Naive thymus-derived CD4-positive, alpha-beta T cell (primary cell): ENCODE measurements at regions not wholly inside any gene's neighbourhood (a gene's known extent, or its start where the extent isn't known, plus 50 kb on each side); places are given as distances from the start of the nearest gene placed in this dataset.

Source experiments
- ATAC-seq: fragments of 150-1000 bp; cut with Tn5 transposase; 2 replicates; pipeline ENCODE4 v1.10.0; 2021; ENCODE audit warnings: mild to moderate bottlenecking, moderate library complexity
- CTCF ChIA-PET: fragments of 350-600 bp; sonication (Branson Sonifier 250); formaldehyde crosslinking; loops from one replicate; lab custom pipeline; 2021; ENCODE audit warnings: antibody characterized with exemption; lab: Charles Lee
- POLR2A ChIA-PET: fragments of 350-600 bp; sonication (Branson Sonifier 250); formaldehyde crosslinking; loops from one replicate; lab custom pipeline; 2021; ENCODE audit warnings: antibody characterized with exemption, inconsistent platforms; lab: Charles Lee
- DNase-seq, 9 donors: peaks; one replicate each; pipeline versions ENCODE4 v3.0.0 to v3.0.0-alpha.2; 2020 to 2022; ENCODE audit warnings: mixed read lengths in 1 of 9
- H3K27ac ChIP-seq: one replicate; pipeline ENCODE4 v1.7.0; 2013; ENCODE audit warnings: mild to moderate bottlenecking, low read depth, low read length, moderate library complexity
- H3K27me3 ChIP-seq, 2 donors: one replicate each; pipeline ENCODE4 v1.7.0; 2013; ENCODE audit warnings: low read length in 2 of 2, mild to moderate bottlenecking in 2 of 2, moderate library complexity in 2 of 2; ENCODE audit not compliant: control insufficient read depth in 2 of 2, insufficient read depth in 2 of 2
- H3K36me3 ChIP-seq, 3 experiments: 1 replicate in 2 of 3; 2 replicates in 1 of 3; pipeline ENCODE4 v1.7.0; 2013; ENCODE audit warnings: low read length in 3 of 3, mild to moderate bottlenecking in 3 of 3, moderate library complexity in 1 of 3; ENCODE audit not compliant: insufficient read depth in 3 of 3, control insufficient read depth in 2 of 3
- H3K4me1 ChIP-seq, 2 donors: one replicate each; pipeline ENCODE4 v1.7.0; 2013; ENCODE audit warnings: low read length in 2 of 2, mild to moderate bottlenecking in 2 of 2, moderate library complexity in 1 of 2; ENCODE audit not compliant: control insufficient read depth in 2 of 2, insufficient read depth in 2 of 2
- H3K4me3 ChIP-seq: 2 replicates; pipeline ENCODE4 v1.7.0; 2013; ENCODE audit warnings: mild to moderate bottlenecking, low read length
- H3K9me3 ChIP-seq, 3 experiments: 1 replicate in 2 of 3; 2 replicates in 1 of 3; pipeline ENCODE4 v1.7.0; 2013; ENCODE audit warnings: low read length in 3 of 3; ENCODE audit not compliant: control insufficient read depth in 2 of 3
- H3K27ac Mint-ChIP-seq, 9 donors: one replicate each; pipeline ENCODE4 v1.8.0; 2020 to 2022; ENCODE audit warnings: mixed read lengths in 9 of 9, mild to moderate bottlenecking in 8 of 9, moderate library complexity in 5 of 9, inconsistent platforms in 2 of 9
- H3K27me3 Mint-ChIP-seq, 5 donors: one replicate each; pipeline ENCODE4 v1.8.0; 2021 to 2022; ENCODE audit warnings: mixed read lengths in 5 of 5, mild to moderate bottlenecking in 1 of 5
- H3K36me3 Mint-ChIP-seq, 5 donors: one replicate each; pipeline ENCODE4 v1.8.0; 2020 to 2022; ENCODE audit warnings: mixed read lengths in 5 of 5, mild to moderate bottlenecking in 3 of 5, inconsistent platforms in 1 of 5
- H3K4me1 Mint-ChIP-seq, 7 donors: one replicate each; pipeline ENCODE4 v1.8.0; 2020 to 2022; ENCODE audit warnings: mixed read lengths in 7 of 7, mild to moderate bottlenecking in 3 of 7, inconsistent platforms in 1 of 7
- H3K4me3 Mint-ChIP-seq, 10 donors: one replicate each; pipeline ENCODE4 v1.8.0; 2020 to 2022; ENCODE audit warnings: mild to moderate bottlenecking in 10 of 10, mixed read lengths in 10 of 10, moderate library complexity in 6 of 10, inconsistent platforms in 2 of 10
- H3K9me3 Mint-ChIP-seq, 11 donors: one replicate each; pipeline ENCODE4 v1.8.0; 2020 to 2022; ENCODE audit warnings: mixed read lengths in 11 of 11, mild to moderate bottlenecking in 4 of 11, inconsistent platforms in 1 of 11, moderate library complexity in 1 of 11
- intact Hi-C, 2 donors: fragments of 100-400 bp; cut with micrococcal nuclease; formaldehyde crosslinking; loops; one replicate each; pipeline ENCODE4 v1.15.1; 2023

DNA sequence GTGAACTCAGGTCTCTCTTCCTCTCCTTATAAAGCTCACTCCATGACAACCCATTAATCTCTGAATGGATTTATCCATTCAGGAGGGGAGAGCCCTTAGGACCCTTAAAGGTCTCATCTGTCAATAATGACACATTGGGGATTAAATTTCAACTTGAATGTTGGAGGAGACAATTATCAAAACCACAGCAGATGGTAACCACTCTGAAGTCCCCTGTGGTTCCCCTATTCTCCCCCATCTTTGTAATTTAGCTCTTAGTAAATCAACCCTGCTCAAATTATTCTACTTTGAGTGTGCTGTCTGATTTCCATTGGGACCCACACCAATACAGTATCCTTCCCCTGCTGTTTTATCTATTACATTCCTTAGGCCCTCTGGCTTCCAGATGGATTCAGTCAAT, 72.0 kb upstream of the RAI14 start:
- no peaks in the 10 kb centered on the region for H3K27me3 ChIP-seq
- Mint-ChIP-seq H3K9me3 (peaks cover 0 to 5% (median 0%) of the 10 kb centered on the region in 11 donors), H3K27me3 (peaks cover 5 to 40% (median 28%) of the 10 kb centered on the region in 5 donors), H3K36me3 (no peaks in the 10 kb centered on the region), H3K4me3 (no peak overlapping the region), H3K4me1 (peaks cover 0 to 14% (median 0%) of the 10 kb centered on the region in 7 donors), H3K27ac (no peak overlapping the region)
- no peaks in the 10 kb centered on the region for H3K4me1 ChIP-seq
- H3K4me3 ChIP-seq, result no peak overlapping the region
- ATAC-seq, result no peak
- no peaks in the 10 kb centered on the region for H3K9me3 ChIP-seq
- ChIA-PET POLR2A (no interaction called here), CTCF (no interaction called here)
- no peak overlapping the region for H3K27ac ChIP-seq
- intact Hi-C loops, result no loop called here
- no peaks in the 10 kb centered on the region for H3K36me3 ChIP-seq
- no peak for DNase-seq

DNA sequence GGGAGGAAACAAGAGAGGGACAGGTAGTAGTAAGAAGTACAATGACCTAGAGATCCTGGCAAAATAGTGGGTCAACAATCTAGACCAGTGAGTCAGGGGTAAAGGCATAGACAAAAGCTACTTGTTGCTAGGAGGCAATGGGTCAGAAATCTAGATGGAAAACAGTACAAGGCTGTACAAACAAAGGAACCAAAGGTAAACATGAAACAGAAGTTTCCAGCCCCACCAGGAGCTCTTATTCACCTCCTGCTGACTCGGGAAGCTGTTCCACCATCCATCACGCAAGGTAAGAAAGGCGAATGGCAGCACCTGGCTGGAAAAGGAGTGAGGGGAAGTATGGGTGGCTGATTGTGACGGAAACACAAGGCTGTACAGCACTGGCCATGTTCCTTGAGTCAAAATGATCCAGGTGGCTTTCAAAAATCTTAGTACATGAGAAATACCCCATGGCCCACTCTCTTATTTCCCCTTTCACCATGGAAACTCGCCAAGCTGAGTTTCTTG, 70.5 kb upstream of the RAI14 start:
- H3K4me3 ChIP-seq, result no peak overlapping the region
- no peaks in the 10 kb centered on the region for H3K27me3 ChIP-seq
- no peaks in the 10 kb centered on the region for H3K36me3 ChIP-seq
- H3K4me1 Mint-ChIP-seq, result peaks cover 0 to 14% (median 0%) of the 10 kb centered on the region in 7 donors
- DNase-seq (no peak), ATAC-seq (no peak)
- ChIA-PET POLR2A (no interaction called here), CTCF (no interaction called here)
- peaks cover 0 to 5% (median 0%) of the 10 kb centered on the region in 11 donors for H3K9me3 Mint-ChIP-seq
- H3K27me3 Mint-ChIP-seq, result peaks cover 5 to 40% (median 28%) of the 10 kb centered on the region in 5 donors
- H3K4me1 ChIP-seq, result no peaks in the 10 kb centered on the region
- H3K36me3 Mint-ChIP-seq, result no peaks in the 10 kb centered on the region
- no peaks in the 10 kb centered on the region for H3K9me3 ChIP-seq
- no peak overlapping the region for H3K4me3 Mint-ChIP-seq
- H3K27ac Mint-ChIP-seq, result no peak overlapping the region
- intact Hi-C loops, result no loop called here
- no peak overlapping the region for H3K27ac ChIP-seq

DNA sequence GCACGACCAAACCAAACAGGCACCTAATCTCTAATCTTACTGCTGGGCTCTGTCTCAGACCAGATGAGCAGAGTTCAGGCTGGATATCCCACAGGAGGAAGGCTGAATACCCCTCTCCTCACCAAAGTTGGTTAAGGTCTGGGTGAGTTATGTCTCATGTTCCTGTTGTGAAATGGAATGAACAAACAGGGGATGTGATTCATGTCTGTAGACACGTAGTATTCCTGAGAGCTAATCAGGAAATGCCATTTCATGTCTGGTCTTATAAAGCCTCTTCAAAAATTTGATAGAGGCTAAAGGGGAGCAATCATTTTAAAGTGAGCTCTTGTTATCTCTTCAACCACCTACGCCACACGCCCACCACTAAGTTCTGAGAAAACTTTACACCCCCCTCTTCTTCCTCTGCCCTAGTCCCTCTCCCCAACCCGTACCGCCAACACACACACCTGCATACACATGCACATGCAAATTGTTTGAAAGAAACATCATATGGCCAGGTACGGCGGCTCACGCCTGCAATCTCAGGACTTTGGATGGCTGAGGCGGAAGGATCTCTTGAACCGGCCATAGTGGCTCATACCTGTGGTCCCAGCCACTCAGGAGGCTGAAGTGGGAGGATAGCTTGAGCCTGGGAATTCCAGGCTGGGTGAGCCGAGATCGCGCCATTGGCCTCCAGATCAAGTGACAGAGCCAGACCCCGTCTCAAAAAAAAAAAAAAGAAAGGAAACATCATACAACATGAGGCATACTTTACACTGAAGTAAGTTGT, 69.8 kb upstream of the RAI14 start:
- Histone ChIP-seq H3K4me3 (no peak overlapping the region), H3K36me3 (no peaks in the 10 kb centered on the region), H3K9me3 (no peaks in the 10 kb centered on the region), H3K27me3 (no peaks in the 10 kb centered on the region), H3K4me1 (no peaks in the 10 kb centered on the region), H3K27ac (no peak overlapping the region)
- peaks cover 5 to 38% (median 25%) of the 10 kb centered on the region in 5 donors for H3K27me3 Mint-ChIP-seq
- H3K4me1 Mint-ChIP-seq, result peaks cover 0 to 14% (median 0%) of the 10 kb centered on the region in 7 donors
- H3K36me3 Mint-ChIP-seq, result no peaks in the 10 kb centered on the region
- H3K4me3 Mint-ChIP-seq, result no peak overlapping the region
- no peak for DNase-seq
- H3K27ac Mint-ChIP-seq, result no peak overlapping the region
- POLR2A ChIA-PET, result no interaction called here
- intact Hi-C loops, result no loop called here
- ATAC-seq, result no peak
- CTCF ChIA-PET, result interaction anchor here (0.6 kb wide), 1 partner anchor 8 kb away, joined by 3 read pairs; no protein-coding TSS in a partner anchor
- peaks cover 0 to 3% (median 0%) of the 10 kb centered on the region in 11 donors for H3K9me3 Mint-ChIP-seq

DNA sequence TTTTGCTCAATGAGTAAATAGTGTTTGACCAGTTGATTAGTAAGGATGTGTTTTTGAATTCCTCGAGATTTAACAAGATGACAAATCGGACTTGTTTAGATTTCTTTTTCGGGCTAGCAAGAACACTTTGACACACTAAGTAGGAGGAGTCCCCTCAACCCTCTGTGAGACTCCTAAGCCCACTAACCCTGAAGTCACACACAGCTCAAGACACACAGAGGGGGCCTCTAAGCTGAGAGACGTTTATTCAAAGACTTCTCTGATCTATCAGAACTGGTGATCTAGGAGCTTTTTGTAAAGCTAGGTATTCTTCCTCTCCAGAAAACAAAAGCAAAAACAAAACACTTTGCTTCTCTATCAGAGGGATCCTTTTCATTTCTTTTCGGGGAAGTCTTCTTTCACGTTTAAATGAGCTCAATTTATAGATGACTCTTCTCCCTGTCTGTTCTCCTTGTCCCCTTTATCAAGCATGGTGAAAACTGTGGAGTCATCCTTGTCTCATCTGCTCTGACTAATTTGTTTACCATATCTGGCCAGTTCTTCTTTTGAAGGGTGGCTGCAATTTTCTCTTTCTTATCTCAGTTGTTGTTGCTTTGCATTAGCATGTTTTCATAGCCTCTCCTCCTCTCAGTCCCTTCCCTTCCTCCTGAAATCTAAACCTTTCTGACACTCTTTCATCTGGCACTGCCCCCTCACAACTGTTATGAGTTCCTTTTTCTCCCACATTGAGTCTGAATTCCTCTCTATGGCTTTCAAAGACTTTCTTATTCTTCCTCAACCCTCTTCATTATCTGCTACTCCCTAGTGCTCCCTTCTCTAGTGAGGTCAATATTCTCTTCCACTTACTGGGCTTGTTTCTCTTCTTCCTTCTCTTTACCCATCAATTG, 68.5 kb upstream of the RAI14 start:
- H3K36me3 ChIP-seq, result no peaks in the 10 kb centered on the region
- ChIA-PET CTCF (interaction anchor here (0.6 kb wide), 1 partner anchor 7 kb away, joined by 3 read pairs; no protein-coding TSS in a partner anchor), POLR2A (no interaction called here)
- H3K4me3 ChIP-seq, result no peak overlapping the region
- H3K36me3 Mint-ChIP-seq, result no peaks in the 10 kb centered on the region
- ATAC-seq (no peak), DNase-seq (no peak)
- H3K4me1 Mint-ChIP-seq, result peaks cover 0 to 14% (median 0%) of the 10 kb centered on the region in 7 donors
- H3K9me3 Mint-ChIP-seq, result peaks cover 0 to 1% (median 0%) of the 10 kb centered on the region in 11 donors
- intact Hi-C loops, result no loop called here
- no peaks in the 10 kb centered on the region for H3K9me3 ChIP-seq
- no peaks in the 10 kb centered on the region for H3K27me3 ChIP-seq
- no peaks in the 10 kb centered on the region for H3K4me1 ChIP-seq
- no peak overlapping the region for H3K27ac ChIP-seq
- H3K4me3 Mint-ChIP-seq, result no peak overlapping the region
- H3K27ac Mint-ChIP-seq, result no peak overlapping the region
- peaks cover 0 to 34% (median 23%) of the 10 kb centered on the region in 5 donors for H3K27me3 Mint-ChIP-seq

DNA sequence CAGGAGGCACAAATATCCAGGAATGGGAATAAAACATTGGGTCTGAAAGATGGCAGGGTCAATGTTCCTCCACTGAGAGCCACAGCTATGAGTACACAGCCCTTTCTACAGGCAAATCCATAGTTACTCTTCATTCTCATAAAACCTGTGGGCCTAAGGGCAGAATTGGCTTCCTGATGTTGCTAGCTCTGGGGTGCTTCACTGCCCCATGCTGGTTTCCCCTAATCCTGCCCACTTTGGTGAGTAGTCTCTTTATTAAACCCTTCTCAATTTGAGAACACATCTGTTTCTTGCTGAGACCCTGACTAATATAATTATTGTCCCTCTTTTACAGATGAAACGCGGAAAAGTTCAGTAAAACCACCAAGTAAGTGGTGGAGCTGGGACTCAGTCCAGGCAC, 66.3 kb upstream of the RAI14 start:
- Mint-ChIP-seq H3K4me1 (peaks cover 0 to 10% (median 0%) of the 10 kb centered on the region in 7 donors), H3K27ac (no peak overlapping the region)
- intact Hi-C loops, result no loop called here

DNA sequence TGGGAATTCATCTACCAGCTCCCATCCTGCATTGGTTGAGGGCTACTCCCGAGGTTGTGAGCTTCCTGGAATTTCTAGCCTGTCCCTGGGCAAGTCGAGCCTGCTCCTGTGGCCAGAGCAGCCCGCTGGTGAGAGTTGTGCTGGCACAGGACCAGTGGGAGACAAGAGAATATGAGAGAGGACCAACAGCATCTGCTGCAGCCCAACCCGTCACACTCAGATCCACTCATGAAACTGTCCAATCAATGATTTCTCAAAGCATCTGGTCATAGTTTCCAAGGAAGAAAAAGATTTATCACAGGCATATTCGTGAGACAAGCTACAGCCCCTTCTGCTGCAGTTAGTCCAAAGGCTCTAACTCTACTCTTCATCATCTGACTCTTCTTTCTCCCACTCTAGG, 64.4 kb upstream of the RAI14 start:
- no peak for ATAC-seq
- H3K4me3 Mint-ChIP-seq, result no peak overlapping the region

More for the DNA sequence above, 66.3 kb upstream of the RAI14 start:
- H3K4me1 ChIP-seq, result no peaks in the 10 kb centered on the region
- Mint-ChIP-seq H3K27me3 (peaks cover 0 to 31% (median 24%) of the 10 kb centered on the region in 5 donors), H3K36me3 (no peaks in the 10 kb centered on the region), H3K4me3 (no peak overlapping the region), H3K9me3 (peaks cover 0 to 2% (median 0%) of the 10 kb centered on the region in 11 donors)
- ChIA-PET CTCF (no interaction called here), POLR2A (no interaction called here)
- DNase-seq (no peak), ATAC-seq (no peak)
- H3K27me3 ChIP-seq, result no peaks in the 10 kb centered on the region
- H3K36me3 ChIP-seq, result no peaks in the 10 kb centered on the region
- no peak overlapping the region for H3K27ac ChIP-seq
- H3K9me3 ChIP-seq, result no peaks in the 10 kb centered on the region
- H3K4me3 ChIP-seq, result no peak overlapping the region

More for the DNA sequence above, 64.4 kb upstream of the RAI14 start:
- Mint-ChIP-seq H3K27ac (no peak overlapping the region), H3K27me3 (peaks cover 0 to 24% (median 21%) of the 10 kb centered on the region in 5 donors), H3K4me1 (peaks cover 0 to 4% (median 0%) of the 10 kb centered on the region in 7 donors), H3K36me3 (no peaks in the 10 kb centered on the region), H3K9me3 (peaks cover 0 to 2% (median 0%) of the 10 kb centered on the region in 11 donors)
- Histone ChIP-seq H3K27ac (no peak overlapping the region), H3K9me3 (no peaks in the 10 kb centered on the region), H3K4me1 (no peaks in the 10 kb centered on the region), H3K36me3 (no peaks in the 10 kb centered on the region), H3K27me3 (no peaks in the 10 kb centered on the region), H3K4me3 (no peak overlapping the region)
- no peak for DNase-seq
- intact Hi-C loops, result no loop called here
- ChIA-PET CTCF (interaction anchor here (0.7 kb wide), 1 partner anchor 19 kb away, joined by 3 read pairs; no protein-coding TSS in a partner anchor), POLR2A (no interaction called here)
